GM23338 (cell line): ENCODE measurements at regions not wholly inside any gene's neighbourhood (a gene's known extent, or its start where the extent isn't known, plus 50 kb on each side); places are given as distances from the start of the nearest gene placed in this dataset.

ENCODE experiments used
- CREB1 ChIP-seq: fragments of 250-450 bp; sonication (Bioruptor Pico); IDR thresholded peaks from 2 replicates; pipeline ENCODE4 v1.5.0; 2020; ENCODE audit warnings: low read depth, mild to moderate bottlenecking, moderate library complexity
- CTCF ChIP-seq, 2 experiments: fragments of 200-600 bp in 1 of 2; sonication (generic) in 1 of 2; conservative IDR thresholded peaks; 2 replicates each; pipeline versions ENCODE4 v1.5.1 to v1.6.1; 2016 to 2017; ENCODE audit warnings: antibody characterized with exemption in 2 of 2, low read depth in 2 of 2, mild to moderate bottlenecking in 2 of 2, moderate library complexity in 1 of 2
- EZH2 ChIP-seq: fragments of 200-600 bp; sonication (generic); IDR thresholded peaks from one replicate; pipeline ENCODE4 v1.8.0; 2017; ENCODE audit warnings: antibody characterized with exemption, mild to moderate bottlenecking, low read depth; ENCODE audit not compliant: unreplicated experiment
- POLR2AphosphoS5 ChIP-seq: IDR thresholded peaks from 2 replicates; pipeline ENCODE4 v1.6.1; 2016; ENCODE audit warnings: antibody characterized with exemption, low read depth

DNA sequence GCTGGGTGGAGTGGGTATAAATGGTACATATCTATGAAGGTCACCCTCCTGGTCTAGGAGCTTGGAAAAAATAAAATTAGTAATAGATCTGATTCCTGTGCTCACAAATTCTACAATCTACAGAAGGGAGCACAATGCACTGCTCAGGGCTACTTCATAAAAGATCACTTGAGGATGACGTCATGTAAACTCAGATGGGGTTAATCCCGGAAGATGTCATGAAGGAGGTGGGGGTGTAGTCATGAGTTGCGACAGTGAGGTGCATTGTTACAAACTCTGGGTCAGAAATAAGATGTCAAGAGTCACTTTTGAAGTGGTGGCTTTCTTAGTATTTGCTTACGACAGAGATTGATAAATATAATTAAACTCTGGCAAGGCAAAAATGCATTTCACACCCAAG, 68.2 kb downstream of the LHX9 start:
- no peak for TF ChIP-seq POLR2AphosphoS5
- TF ChIP-seq CREB1: no peak
- TF ChIP-seq CTCF (conservative IDR thresholded peaks at IDR 0.05; ENCODE audit: low read depth in 2 of 2): no peak
- no peak for TF ChIP-seq EZH2
